ENCODE measurements at regions not wholly inside any gene's neighbourhood (a gene's known extent, or its start where the extent isn't known, plus 50 kb on each side); places are given as distances from the start of the nearest gene placed in this dataset.

- Histone ChIP-seq H3F3A (ENCODE audit: control insufficient read depth, insufficient read depth) (no peaks in the 10 kb centered on the region), H3K9me2 (replicated peaks; ENCODE audit: control insufficient read depth, low read length) (no peaks in the 10 kb centered on the region), H3K4me3 (ENCODE audit: low read length) (no peak overlapping the region), H3K27me3 (ENCODE audit: control insufficient read depth, low read length) (no peaks in the 10 kb centered on the region), H3K79me2 (ENCODE audit: control insufficient read depth, low read length) (no peaks in the 10 kb centered on the region), H3K36me3 (ENCODE audit: control insufficient read depth, low read length) (no peaks in the 10 kb centered on the region), H3K4me2 (ENCODE audit: low read length) (no peak overlapping the region), H3K27ac (ENCODE audit: low read depth, low read length) (no peak overlapping the region), H4K20me1 (ENCODE audit: control insufficient read depth, insufficient read depth, low read depth, low read length) (no peaks in the 10 kb centered on the region), H3K9me3 (ENCODE audit: control insufficient read depth, insufficient read depth, low read length) (no peaks in the 10 kb centered on the region), H3K4me1 (ENCODE audit: control insufficient read depth, low read length) (no peaks in the 10 kb centered on the region)
- TF ChIP-seq EZH2phosphoT487 (IDR thresholded peaks at IDR 0.05; ENCODE audit: borderline replicate concordance, low read length): no peak
- TF ChIP-seq, protein P1, sequence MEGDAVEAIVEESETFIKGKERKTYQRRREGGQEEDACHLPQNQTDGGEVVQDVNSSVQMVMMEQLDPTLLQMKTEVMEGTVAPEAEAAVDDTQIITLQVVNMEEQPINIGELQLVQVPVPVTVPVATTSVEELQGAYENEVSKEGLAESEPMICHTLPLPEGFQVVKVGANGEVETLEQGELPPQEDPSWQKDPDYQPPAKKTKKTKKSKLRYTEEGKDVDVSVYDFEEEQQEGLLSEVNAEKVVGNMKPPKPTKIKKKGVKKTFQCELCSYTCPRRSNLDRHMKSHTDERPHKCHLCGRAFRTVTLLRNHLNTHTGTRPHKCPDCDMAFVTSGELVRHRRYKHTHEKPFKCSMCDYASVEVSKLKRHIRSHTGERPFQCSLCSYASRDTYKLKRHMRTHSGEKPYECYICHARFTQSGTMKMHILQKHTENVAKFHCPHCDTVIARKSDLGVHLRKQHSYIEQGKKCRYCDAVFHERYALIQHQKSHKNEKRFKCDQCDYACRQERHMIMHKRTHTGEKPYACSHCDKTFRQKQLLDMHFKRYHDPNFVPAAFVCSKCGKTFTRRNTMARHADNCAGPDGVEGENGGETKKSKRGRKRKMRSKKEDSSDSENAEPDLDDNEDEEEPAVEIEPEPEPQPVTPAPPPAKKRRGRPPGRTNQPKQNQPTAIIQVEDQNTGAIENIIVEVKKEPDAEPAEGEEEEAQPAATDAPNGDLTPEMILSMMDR (IDR thresholded peaks at IDR 0.05; ENCODE audit: low read depth, low read length, poor library complexity, severe bottlenecking): no peak
Measured at GRCh38 chr12:88951177-88951576, 370.9 kb upstream of the KITLG start.

DNA sequence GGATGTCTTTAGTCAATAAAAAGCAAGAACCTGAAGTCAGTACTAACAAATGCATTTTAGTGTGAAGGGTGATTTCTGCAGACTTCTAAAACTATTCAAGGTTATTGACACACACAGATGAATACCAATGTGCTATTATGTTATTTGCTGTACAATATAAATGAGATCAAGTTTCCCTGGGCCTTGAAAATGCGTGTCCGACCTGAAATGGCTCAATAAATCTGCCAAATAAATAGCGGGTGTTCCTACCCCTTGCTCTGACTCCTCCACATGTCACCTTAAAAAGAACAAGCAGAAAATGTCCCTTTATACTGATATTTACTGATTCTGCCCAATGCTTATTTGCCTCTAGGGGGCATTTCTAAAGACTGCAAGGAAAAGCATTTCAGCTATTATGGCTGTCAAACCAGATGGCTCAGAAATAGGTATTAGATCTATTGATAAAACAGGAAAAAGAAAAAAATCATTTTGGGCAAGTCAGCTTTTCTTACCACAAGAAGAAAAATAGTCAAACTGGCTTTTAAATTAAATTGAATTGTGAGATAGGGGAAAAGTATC is 367.3 kb upstream of the KITLG start:
- H3K27me3 ChIP-seq (ENCODE audit: control insufficient read depth, low read length): no peaks in the 10 kb centered on the region
- no peak overlapping the region for H3K4me2 ChIP-seq (ENCODE audit: low read length)
- H3K4me3 ChIP-seq (ENCODE audit: low read length): no peak overlapping the region
- H3K36me3 ChIP-seq (ENCODE audit: control insufficient read depth, low read length): no peaks in the 10 kb centered on the region
- H3K4me1 ChIP-seq (ENCODE audit: control insufficient read depth, low read length): no peaks in the 10 kb centered on the region
- no peak overlapping the region for H3K27ac ChIP-seq (ENCODE audit: low read depth, low read length)
- no peaks in the 10 kb centered on the region for H3F3A ChIP-seq (ENCODE audit: control insufficient read depth, insufficient read depth)
- no peaks in the 10 kb centered on the region for H3K9me3 ChIP-seq (ENCODE audit: control insufficient read depth, insufficient read depth, low read length)
- no peaks in the 10 kb centered on the region for H3K79me2 ChIP-seq (ENCODE audit: control insufficient read depth, low read length)
- no peaks in the 10 kb centered on the region for H3K9me2 ChIP-seq (replicated peaks; ENCODE audit: control insufficient read depth, low read length)
- no peak for TF ChIP-seq EZH2phosphoT487 (IDR thresholded peaks at IDR 0.05; ENCODE audit: borderline replicate concordance, low read length)
- TF ChIP-seq, protein P1 (IDR thresholded peaks at IDR 0.05; ENCODE audit: low read depth, low read length, poor library complexity, severe bottlenecking): peak; percentile 28
- H4K20me1 ChIP-seq (ENCODE audit: control insufficient read depth, insufficient read depth, low read depth, low read length): no peaks in the 10 kb centered on the region

- no peaks in the 10 kb centered on the region for H3K4me1 ChIP-seq (ENCODE audit: control insufficient read depth, low read length)
- no peak overlapping the region for H3K27ac ChIP-seq (ENCODE audit: low read depth, low read length)
- no peaks in the 10 kb centered on the region for H3K79me2 ChIP-seq (ENCODE audit: control insufficient read depth, low read length)
- no peaks in the 10 kb centered on the region for H3K36me3 ChIP-seq (ENCODE audit: control insufficient read depth, low read length)
- no peak overlapping the region for H3K4me2 ChIP-seq (ENCODE audit: low read length)
- no peaks in the 10 kb centered on the region for H3K27me3 ChIP-seq (ENCODE audit: control insufficient read depth, low read length)
- H3K9me2 ChIP-seq (replicated peaks; ENCODE audit: control insufficient read depth, low read length): no peaks in the 10 kb centered on the region
- no peak overlapping the region for H3K4me3 ChIP-seq (ENCODE audit: low read length)
- TF ChIP-seq, protein P1 (IDR thresholded peaks at IDR 0.05; ENCODE audit: low read depth, low read length, poor library complexity, severe bottlenecking): no peak
- no peak for TF ChIP-seq EZH2phosphoT487 (IDR thresholded peaks at IDR 0.05; ENCODE audit: borderline replicate concordance, low read length)
- H3K9me3 ChIP-seq (ENCODE audit: control insufficient read depth, insufficient read depth, low read length): no peaks in the 10 kb centered on the region
- no peaks in the 10 kb centered on the region for H3F3A ChIP-seq (ENCODE audit: control insufficient read depth, insufficient read depth)
- H4K20me1 ChIP-seq (ENCODE audit: control insufficient read depth, insufficient read depth, low read depth, low read length): no peaks in the 10 kb centered on the region
Measured at GRCh38 chr12:88946372-88946997, 366.2 kb upstream of the KITLG start.

Measured in DOHH2 (cell line).